ENCODE measurements at regions not wholly inside any gene's neighbourhood (a gene's known extent, or its start where the extent isn't known, plus 50 kb on each side); places are given as distances from the start of the nearest gene placed in this dataset.

DNA sequence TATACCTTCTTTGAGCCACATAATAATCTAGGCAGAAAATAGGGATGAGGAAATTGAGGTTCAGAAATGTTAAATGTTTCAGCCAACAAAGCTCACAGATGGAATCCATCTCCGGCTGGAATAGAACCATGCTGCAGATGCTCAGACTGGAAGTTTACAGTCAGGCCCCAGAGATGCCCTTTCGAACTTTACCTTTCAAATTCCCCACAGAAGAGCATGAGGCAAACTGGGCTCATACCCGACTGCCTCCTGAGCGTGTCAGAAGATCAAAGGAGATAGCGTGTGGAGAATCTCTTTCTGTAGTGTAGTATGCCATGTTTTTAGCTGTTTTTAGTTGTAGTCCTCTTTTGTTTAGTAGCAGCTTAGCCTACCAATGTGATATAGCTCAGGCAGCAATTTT lies 72.0 kb upstream of the DAP start:
- TF ChIP-seq POLR2A (IDR thresholded peaks at IDR 0.05) (no peak), CTCF (IDR thresholded peaks at IDR 0.05) (no peak)

Data from prostate gland (tissue), 2 donors.